GM19023 (cell line): ENCODE measurements at regions not wholly inside any gene's neighbourhood (a gene's known extent, or its start where the extent isn't known, plus 50 kb on each side); places are given as distances from the start of the nearest gene placed in this dataset.
"Not testable (repeated sequence)": the region's sequence is repeated elsewhere in the genome, so short reads cannot be mapped to it uniquely, and the experiment has no call there.

Source experiments
- ATAC-seq: cut with Tn5 transposase; IDR thresholded peaks from one replicate; pipeline ENCODE4 v1.9.1; 2021; ENCODE audit warnings: mild to moderate bottlenecking, moderate library complexity; ENCODE audit not compliant: unreplicated experiment

DNA sequence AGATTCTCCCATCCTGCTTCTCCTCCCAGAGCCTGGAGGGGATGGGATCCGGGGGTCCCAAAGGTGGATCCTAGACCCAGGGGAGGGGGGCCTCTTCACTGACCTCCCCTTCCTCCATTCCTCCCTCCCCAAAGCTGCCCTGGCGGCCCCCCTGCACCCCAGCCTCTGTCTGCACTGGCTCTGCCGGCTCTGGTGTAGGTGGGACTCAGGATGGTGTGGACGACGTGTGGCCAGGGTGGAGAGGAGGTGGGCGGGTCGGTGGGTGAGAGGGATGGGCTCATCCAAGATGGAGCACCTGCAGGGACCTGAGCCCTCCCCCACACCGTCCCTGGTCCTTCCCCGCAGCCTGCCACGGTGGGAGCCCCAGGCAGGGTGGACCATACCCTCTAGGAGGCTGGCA is 355.6 kb downstream of the TMEM121 start:
- ATAC-seq = not testable (repeated sequence)

DNA sequence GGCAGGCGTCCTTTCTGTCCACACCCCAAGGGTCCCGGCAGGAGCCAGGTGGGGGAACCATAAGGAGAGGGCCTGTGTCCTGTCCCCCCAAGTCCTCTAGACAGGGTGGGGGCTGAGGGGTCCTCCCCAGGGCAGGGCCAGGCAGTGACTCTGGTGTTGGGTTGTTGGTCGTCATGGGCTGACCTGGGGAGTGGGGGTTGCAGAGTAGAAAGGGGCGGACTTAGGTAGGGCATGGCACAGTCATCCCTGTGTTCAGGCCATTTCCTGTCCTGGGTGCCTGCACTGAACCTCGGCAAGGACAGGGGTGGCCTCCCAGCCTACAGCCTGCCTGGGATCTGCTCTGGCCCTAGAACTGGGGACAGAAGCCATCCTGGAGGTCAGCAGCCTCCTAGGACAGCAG is 356.2 kb downstream of the TMEM121 start:
- ATAC-seq = no peak

DNA sequence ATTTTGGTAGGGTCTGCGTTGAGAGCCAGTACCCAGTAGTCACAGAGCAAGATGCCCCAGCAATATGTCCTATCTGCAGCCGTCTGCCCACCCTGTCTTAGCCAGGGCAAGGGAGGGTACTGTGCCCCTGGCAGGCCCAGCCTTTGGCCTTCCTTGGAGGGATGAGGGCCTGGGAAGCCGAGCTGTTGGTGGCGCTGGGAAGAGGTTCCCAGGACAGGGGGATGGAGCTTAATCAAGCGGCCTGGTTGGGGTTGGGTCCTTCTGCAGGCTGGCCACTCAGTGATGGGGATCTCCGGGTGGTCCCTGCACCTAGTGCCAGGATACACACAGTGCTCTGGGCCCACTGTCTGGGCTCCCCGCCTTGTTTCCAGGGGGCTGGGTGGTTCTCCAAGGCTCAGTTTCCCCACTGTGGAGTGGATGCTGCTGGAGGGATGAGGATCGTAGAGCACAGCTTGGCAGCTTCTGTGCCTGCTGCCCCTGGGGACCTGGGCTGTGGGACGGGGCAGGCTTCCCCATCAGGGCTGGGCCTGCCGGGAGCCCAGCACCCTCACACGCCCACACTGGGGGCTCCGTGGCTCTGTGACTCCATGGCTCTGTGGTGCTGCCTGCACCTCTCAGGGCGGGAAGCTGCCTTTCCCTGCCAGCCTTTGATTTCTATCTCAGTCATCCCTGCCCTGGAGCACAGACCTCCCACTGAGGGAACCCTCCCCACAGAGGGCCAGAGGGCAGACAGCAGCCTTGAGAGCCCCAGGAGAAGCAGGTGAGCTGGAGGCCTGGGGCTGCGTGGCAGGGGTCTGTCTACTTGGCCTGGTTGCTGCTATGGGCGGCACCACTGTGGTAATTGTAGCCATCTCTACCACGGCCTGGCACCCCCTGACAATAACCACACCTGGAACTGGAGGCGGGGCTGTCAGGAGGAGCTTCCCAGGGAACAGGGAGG is 357.0 kb downstream of the TMEM121 start:
- no peak for ATAC-seq

DNA sequence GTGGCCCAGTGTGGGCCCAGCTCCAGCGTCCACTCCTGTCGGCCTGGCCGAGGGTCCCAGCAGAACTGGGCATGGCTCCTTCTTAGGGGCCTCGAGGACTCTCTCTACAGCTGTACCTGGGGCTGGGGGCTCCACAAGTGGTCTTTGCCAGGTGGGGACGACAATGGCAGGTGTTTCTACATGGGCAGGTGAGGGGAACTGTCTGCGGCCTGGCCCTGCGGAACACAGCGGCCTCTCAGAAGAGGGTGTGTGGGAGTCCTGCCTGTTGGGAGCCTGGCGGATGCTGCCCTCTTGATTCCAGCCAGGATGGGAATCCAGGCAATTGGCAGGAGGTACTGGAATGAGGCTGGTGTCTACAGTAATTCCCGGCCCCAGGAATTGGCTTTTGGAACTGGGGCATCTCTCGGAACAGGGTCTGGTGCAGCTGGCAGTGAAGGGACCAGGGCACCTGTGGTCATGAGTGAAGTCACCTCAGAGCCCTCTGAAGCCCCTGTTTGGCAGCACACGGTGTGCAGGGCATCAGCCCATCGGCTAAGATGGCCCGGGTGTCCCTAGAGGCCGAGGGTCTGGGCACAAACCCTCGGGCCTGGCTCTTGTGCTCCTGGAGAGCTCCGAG is 357.9 kb downstream of the TMEM121 start:
- not testable (repeated sequence) for ATAC-seq

DNA sequence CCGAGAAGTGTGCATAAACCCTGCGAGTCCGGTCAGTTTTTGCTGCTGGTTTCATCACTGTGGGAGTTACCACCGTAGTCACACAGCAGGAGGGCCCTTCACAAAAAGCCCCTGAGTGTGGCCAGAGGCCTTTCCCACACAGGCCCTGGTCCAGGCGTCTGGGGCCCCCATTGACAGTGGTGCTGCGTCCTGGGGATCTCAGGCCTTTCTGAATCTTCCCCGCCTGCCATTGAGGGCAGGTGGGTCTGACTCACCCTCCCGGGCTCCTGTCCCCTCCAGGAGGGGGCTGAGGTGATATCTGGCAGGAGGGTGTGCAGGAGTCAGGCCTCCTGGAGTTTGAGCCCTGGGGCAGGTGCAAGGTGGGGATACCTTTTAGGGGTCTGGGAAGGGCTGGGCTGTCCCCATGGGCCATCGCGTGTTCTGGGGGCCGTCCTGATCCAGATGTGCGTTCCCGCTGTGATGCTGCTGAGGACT is 358.5 kb downstream of the TMEM121 start:
- ATAC-seq = no peak

DNA sequence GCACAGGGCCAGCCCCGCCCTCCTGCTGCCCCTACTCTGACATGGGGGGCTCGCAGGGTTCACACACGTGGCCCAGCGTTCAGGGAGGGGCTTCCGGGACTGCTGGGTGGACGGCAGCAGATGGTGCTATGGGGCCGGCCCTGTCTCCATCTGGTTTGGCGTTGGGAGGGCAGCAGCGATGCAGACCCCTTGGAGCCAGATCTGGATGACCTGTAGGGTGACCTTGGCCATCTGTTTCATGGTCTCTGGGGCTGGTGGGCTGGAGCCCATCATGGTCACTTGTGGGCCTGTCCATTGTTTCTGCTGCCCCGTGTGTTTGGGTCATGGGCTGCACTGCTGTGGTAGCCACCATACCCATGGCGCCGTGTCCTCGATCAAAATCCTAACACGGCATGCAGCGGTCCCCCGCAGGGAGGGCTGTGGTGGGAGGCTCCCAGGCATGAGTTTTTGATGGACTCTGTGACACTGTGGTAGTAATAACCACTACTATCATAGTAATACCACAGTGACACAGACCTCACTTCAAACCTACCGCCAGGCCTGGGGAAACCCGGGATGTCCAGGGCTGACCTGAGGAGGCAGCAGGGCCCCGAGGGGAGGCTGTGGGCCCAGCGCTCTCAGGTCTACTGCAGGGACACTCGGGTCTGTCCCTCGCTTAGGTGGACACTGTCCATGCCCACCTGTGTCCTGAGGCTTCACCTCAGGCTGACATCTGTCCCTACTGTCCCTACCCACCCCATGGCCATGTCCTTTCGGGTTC is 359.4 kb downstream of the TMEM121 start:
- no peak for ATAC-seq

DNA sequence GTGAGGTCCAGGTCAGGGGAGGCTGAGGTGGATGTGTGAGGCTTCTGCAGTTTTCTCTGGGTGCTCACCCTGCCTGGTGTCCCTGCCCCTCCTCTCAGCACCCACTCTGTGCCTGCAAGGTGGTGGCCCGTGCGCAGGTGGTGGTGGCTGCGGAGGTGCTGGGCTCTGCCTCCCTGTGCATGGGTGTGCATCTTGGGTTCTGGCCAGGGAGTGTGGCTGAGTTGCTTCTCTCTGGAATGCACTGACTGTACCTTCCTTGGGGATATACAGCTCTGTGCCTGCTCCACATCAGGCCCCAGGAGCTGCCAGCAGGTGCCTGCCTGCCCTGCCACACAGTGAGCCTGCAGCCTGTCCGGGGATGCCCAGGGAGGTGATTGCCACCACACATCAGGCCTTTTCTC is 360.4 kb downstream of the TMEM121 start:
- not testable (repeated sequence) for ATAC-seq

DNA sequence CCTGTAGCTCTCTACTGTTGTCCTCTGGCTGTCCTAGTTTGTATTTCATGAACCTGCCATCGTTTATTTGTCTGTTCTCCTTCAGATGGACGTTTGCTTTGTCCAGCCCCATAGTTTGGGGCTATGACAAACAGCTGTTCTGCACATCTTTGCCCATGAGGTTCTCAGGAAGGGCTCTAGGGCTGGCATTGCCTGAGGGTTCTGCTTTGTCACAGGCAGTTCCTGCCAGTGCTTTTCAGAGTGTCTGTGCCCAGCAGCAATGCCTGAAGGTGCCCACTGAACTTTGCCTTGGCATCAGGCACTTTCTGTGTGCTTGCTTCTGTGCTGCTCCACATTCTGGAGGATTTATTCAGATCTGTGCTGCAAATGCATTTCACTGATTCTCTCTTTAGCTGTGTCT is 361.3 kb downstream of the TMEM121 start:
- ATAC-seq = no peak

DNA sequence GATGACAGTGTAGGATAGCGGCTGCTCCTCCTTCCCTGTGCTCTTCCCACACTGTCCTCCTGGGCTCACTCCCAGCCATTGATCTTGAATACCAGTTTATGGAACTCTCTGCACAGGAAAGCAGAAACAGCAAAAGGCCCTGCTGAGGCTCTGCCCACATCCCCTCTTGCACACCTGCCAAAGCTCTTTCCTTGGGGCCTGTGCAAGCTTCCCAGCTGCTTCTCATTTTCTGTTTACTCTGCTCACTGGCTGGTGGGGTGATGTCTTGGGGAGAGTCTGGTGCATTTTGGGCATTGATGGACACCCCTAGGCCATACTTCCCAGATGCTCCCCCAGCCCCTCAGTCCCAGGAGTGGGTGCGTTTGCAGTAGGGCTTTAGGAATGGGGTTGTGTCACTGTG is 361.8 kb downstream of the TMEM121 start:
- no peak for ATAC-seq

DNA sequence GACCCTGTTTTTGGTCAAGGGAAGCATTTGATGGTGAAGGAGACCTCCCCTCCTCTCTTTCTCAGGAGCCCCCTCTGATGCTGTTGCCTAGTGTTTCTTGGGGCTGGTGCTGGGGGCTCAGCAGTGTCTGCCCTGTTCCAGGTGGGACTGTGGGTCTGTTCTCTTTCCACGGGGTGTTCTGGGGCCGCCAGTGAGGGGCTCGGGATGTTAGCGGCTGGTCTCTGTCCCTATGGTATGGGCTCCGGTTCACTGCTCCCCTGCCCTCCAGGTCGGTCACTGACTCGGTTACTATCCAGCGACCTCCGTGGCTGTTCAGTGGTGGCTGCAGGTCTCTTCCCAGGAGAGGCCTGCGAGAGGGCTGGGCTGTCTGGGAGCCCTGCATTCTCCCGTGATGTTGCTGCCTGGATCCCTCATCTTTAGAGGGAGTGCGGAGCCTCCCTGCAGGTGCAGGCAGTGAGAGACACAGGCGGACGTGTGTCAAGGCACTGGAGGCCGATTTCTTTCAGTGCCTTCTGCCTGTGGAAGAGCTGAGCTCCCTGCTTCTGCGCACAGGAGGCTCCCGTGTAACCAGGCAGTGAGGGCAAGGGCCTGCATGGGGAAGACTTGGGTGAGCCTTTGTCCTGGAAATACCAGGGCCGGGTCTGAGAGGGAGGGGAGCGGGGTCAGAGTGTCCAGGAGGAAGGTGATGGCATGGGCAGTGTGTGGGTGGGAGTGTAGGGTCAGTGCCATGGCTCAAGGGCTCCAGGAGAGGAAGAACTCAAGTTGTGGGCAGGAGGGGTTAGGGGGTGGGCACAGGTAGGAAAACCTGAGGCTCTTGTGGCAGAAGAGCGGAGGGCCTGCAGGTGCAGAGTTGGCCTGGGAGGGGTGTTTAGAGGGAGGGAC is 362.6 kb downstream of the TMEM121 start:
- no peak for ATAC-seq

DNA sequence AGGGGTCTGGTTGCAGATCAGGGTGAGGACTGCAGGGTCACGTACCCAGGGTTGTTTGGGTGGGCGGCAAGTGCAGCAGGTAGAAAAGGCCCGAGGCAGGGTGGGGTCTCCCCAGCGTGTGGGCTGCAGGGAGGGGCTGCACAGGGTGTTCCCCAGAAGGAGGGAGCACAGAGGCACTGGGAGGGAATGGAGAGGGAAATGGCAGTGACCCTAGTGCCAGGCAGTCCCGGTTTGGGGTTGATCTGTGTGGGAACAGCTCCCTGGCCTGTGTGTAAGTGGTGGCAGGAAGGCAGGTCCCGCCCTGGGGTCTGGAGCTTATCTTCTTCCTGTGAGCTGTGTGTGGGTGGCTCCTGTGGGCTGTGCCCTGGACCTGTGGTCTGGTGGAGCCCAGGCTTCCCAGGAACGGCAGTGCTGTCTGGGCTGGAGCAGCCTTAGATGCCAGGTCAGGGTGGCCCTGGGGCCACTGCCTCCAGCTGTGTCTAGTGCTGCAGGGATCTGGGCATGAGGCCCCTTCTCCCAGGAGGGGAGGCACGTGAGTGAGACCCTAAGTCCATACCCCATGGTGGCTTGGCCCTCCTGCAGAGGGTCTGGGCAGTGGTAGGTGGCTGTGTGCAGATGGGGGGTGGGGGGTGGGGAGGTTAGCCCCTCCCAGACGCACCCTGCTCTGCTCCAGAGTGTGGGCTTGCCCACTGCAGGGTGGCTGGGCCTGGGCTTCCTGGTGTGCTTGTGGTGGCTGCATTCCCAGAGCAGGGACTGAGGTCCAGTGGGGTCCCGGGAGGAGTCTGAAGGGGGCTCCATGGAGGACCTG is 363.5 kb downstream of the TMEM121 start:
- no peak for ATAC-seq

DNA sequence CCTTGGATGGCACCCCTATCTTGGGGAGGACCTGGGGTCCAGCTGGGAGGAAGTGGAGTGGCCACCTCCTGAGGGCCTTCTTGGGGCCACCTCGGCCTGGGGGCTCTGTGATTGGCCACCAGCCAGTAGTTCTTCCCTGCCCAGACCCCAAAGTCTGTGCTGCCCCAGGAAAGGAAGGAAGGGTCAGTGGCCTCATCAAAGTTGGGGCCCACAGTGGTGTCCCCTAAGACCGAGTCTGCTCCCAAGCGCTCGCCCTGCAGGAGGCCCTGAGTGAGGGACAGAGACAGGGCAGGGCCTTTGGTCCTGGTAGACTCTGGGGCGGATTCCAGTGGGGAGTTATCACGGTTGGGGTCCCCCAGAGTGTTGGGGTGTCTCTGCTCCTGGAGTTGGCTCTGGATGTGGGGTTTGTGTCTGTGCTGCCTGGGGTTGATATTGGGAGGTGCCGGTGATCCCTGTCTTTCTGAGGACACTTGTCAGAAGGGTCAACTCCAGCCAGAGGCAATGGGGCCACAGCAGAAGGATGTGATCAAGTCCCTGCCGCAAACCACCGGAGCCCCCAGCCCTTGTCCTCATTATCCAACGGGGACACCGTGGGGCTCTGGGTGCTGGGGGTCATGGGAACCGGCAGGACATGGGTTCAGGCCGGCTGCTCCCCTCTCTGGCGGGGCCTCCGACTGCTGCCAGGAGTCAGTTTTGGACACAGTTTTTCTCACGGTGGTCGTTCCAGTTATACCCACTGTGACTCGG is 364.3 kb downstream of the TMEM121 start:
- ATAC-seq = no peak

DNA sequence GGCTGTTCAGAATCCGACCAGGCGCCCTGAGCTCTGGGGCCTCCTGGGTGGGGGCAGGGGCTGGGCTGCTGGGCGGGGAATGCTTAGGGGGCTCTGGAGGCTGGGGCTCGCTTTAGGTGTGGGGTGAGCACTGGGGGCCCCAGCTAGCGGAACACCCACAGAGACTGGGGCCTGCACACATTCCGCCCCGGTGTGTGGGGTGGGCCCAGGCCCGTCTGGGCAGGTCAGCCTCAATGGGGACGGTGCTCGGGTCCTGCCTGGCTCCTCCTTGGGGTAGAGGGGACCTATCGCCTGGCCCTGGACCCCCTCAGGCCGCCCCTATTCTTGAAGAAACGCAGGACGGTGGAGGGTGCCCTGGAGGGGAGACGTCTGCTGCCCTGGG is 364.8 kb downstream of the TMEM121 start:
- no peak for ATAC-seq

DNA sequence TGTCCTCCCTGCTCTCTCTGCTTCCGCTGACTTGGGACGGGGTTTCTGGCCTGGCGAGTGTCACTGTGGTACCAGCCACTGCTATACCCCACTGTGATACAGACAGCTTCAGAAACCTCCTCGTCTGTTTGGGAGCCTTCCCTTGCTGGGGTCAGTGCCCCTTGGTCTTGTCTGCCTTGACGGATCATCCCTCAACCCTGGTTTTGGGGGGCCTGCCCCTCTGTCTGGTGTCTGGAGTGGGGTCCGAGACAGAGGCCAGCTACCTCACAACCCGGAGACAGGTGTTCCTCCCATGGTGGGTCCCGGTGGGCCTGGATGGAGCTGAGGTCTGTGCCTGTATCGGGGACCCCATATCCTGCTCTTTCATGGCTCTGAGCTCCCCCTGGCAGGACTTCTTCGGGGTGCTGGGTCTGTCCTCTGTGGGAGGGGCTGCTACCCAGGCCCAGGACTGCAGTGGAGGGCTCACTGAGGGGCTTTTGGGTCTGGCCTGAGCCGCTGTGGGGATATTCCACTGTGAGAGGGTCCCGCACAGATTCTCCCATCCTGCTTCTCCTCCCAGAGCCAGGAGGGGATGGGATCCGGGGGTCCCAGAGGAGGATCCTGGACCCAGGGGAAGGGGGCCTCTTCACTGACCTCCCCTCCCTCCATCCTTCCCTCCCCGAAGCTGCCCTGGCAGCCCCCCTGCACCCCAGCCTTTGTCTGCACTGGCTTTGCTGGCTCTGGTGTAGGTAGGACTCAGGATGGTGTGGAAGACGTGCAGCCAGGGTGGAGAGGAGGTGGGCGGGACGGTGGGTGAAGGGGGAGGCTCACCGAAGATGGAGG is 365.5 kb downstream of the TMEM121 start:
- ATAC-seq = no peak

DNA sequence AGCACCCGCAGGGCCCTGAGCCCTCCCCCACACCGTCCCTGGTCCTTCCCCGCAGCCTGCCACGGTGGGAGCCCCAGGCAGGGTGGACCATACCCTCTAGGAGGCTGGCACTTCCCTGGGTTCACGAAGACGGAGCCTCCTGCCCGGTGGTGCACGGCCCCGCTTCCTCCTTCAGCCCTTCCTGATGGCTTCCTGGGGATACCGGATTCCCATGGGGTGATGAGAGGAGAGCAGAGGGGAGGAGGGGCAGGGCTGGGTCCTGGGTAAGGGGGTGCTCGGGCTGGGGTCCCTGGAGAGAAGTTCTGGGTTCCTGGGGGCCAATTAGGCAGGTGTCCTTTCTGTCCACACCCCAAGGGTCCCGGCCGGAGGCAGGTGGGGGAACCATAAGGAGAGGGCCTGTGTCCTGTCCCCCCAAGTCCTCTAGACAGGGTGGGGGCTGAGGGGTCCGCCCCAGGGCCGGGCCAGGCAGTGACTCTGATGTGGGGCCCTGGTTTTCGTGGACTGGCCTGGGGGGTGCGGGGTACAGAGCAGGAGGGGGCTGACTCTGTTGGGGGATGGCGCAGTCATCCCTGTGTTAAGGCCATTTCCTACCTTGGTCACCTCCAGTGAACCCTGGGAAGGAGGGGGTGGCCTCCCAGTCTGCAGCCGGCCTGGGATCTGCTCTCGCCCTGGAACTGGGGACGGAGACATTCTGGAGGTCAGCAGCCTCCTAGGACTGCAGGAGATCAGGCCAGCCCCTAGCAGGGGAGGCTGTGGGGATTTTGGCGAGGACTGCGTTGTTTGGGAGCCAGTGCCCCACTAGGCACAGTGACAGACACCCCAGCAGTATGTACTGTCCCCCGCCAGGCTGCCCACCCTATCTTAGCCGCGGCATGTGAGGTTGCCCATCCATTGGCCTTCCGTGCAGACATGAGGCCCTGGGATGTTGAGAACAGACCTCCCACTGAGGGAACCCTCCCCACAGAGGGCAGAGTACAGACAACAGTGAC is 366.4 kb downstream of the TMEM121 start:
- not testable (repeated sequence) for ATAC-seq

DNA sequence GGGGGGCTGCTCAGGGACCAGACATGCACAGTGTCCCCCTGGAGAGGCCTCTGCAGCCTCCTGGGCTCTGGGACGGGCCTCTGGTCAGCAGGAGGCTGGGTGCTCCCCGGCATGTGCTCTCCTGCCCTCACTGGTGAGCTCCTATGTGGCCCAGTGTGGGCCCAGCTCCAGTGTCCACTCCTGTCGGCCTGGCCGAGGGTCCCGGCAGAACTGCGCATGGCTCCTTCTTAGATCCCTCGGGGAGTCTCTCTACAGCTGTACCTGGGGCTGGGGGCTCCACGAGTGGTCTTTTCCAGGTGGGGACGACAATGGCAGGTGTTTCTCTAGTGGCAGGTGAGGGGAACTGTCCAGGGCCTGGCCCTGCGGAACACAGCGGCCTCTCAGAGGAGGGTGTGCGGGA is 367.3 kb downstream of the TMEM121 start:
- ATAC-seq = not testable (repeated sequence)
